ENCODE measurements at regions not wholly inside any gene's neighbourhood (a gene's known extent, or its start where the extent isn't known, plus 50 kb on each side); places are given as distances from the start of the nearest gene placed in this dataset.

- DNase-seq = no peak
These were observed 1595.7 kb downstream of the HACE1 start for GRCh38 chr6:103264020-103264419.

- DNase-seq = no peak
These were observed 1604.6 kb downstream of the HACE1 start for GRCh38 chr6:103255132-103255531.

- DNase-seq = no peak
These were observed 1622.8 kb downstream of the HACE1 start for GRCh38 chr6:103236923-103237322.

GRCh38 chr6:103231181-103231580 is 1628.5 kb downstream of the HACE1 start:
- DNase-seq = no peak

GRCh38 chr6:103215847-103216246 is 1643.9 kb downstream of the HACE1 start:
- no peak for DNase-seq

GRCh38 chr6:103210686-103211085 is 1649.0 kb downstream of the HACE1 start:
- no peak for DNase-seq

- no peak for DNase-seq
These were observed 1661.3 kb downstream of the HACE1 start for GRCh38 chr6:103198386-103198785.

- no peak for DNase-seq
These were observed 1666.3 kb downstream of the HACE1 start for GRCh38 chr6:103193413-103193812.

GRCh38 chr6:103191391-103192093 is 1668.2 kb downstream of the HACE1 start:
- DNase-seq = no peak

- DNase-seq = no peak
These were observed 1674.9 kb downstream of the HACE1 start for GRCh38 chr6:103184776-103185175.

- no peak for DNase-seq
These were observed 1675.8 kb downstream of the HACE1 start for GRCh38 chr6:103183831-103184411.

- DNase-seq = no peak
These were observed 1681.5 kb downstream of the HACE1 start for GRCh38 chr6:103178193-103178592.

GRCh38 chr6:103177791-103178190 is 1681.9 kb downstream of the HACE1 start:
- DNase-seq = no peak

GRCh38 chr6:103175056-103175455 is 1684.7 kb downstream of the HACE1 start:
- no peak for DNase-seq

GRCh38 chr6:103167345-103168071 is 1692.2 kb downstream of the HACE1 start:
- no peak for DNase-seq

- no peak for DNase-seq
These were observed 1704.7 kb downstream of the HACE1 start for GRCh38 chr6:103154779-103155572.

GRCh38 chr6:103153016-103153415 is 1706.7 kb downstream of the HACE1 start:
- no peak for DNase-seq

- no peak for DNase-seq
These were observed 1716.8 kb downstream of the HACE1 start for GRCh38 chr6:103142902-103143301.

GRCh38 chr6:103140308-103141027 is 1719.3 kb downstream of the HACE1 start:
- no peak for DNase-seq

- no peak for DNase-seq
These were observed 1720.3 kb downstream of the HACE1 start for GRCh38 chr6:103139377-103139776.

GRCh38 chr6:103124471-103124870 is 1731.0 kb downstream of the GRIK2 start:
- no peak for DNase-seq

- DNase-seq = no peak
These were observed 1729.5 kb downstream of the GRIK2 start for GRCh38 chr6:103122766-103123601.
